ENCODE measurements at regions not wholly inside any gene's neighbourhood (a gene's known extent, or its start where the extent isn't known, plus 50 kb on each side); places are given as distances from the start of the nearest gene placed in this dataset.

- no peak for TF ChIP-seq POLR2A (IDR thresholded peaks at IDR 0.05; ENCODE audit: low read depth)
- TF ChIP-seq CTCF (IDR thresholded peaks at IDR 0.05), result no peak
- TF ChIP-seq POLR2AphosphoS5 (IDR thresholded peaks at IDR 0.05), result no peak
- no peak for TF ChIP-seq EP300 (IDR thresholded peaks at IDR 0.05)
These were observed 1676.8 kb upstream of the PCDH20 start for GRCh38 chr13:63092456-63092855.

Measured in esophagus muscularis mucosa (tissue), 4 donors.